Stomach (tissue), 8 donors: ENCODE measurements at regions not wholly inside any gene's neighbourhood (a gene's known extent, or its start where the extent isn't known, plus 50 kb on each side); places are given as distances from the start of the nearest gene placed in this dataset.

Experiments used
- DNase-seq, 2 donors: peaks; one replicate each; pipeline versions ENCODE4 v3.0.0 to v3.0.0-alpha.2; 2013 to 2019
- H3K27ac ChIP-seq, 5 donors: fragments of 200-600 bp in 4 of 5; sonication (generic) in 4 of 5; one replicate each; pipeline ENCODE4 v1.5.1; 2013 to 2019; ENCODE audit warnings: mild to moderate bottlenecking in 1 of 5, moderate library complexity in 1 of 5
- H3K27me3 ChIP-seq, 3 donors: fragments of 200-600 bp; sonication (generic); one replicate each; pipeline ENCODE4 v1.5.1; 2017 to 2019; ENCODE audit warnings: mixed run types in 1 of 3
- H3K36me3 ChIP-seq, 4 donors: fragments of 200-600 bp; sonication (generic); 1 replicate in 3 of 4; 2 replicates in 1 of 4; pipeline ENCODE4 v1.5.1; 2016 to 2019
- H3K4me1 ChIP-seq, 4 donors: fragments of 200-600 bp; sonication (generic); one replicate each; pipeline ENCODE4 v1.5.1; 2016 to 2019
- H3K4me3 ChIP-seq, 4 donors: fragments of 200-600 bp; sonication (generic) in 3 of 4; one replicate each; pipeline ENCODE4 v1.5.1; 2016 to 2019; ENCODE audit warnings: mild to moderate bottlenecking in 1 of 4
- H3K9me3 ChIP-seq, 4 donors: fragments of 200-600 bp; sonication (generic); one replicate each; pipeline ENCODE4 v1.5.1; 2016 to 2019
- EP300 ChIP-seq: sonication (generic); formaldehyde crosslinking; IDR thresholded peaks from one replicate; pipeline ENCODE4 v1.6.1; 2017; ENCODE audit warnings: antibody characterized with exemption
- POLR2A ChIP-seq, 4 donors: fragments of 450-650 bp; IDR thresholded peaks; one replicate each; pipeline ENCODE4 v1.6.1; 2016; ENCODE audit warnings: antibody characterized with exemption in 4 of 4, control low read depth in 2 of 4, mild to moderate bottlenecking in 1 of 4, moderate library complexity in 1 of 4
- POLR2AphosphoS5 ChIP-seq, 3 donors: sonication (generic); formaldehyde crosslinking; IDR thresholded peaks; one replicate each; pipeline ENCODE4 v1.6.1; 2016; ENCODE audit warnings: antibody characterized with exemption in 3 of 3
- WGBS, 5 donors: extraction: QIAGEN DNeasy Blood & Tissue Kit in 3 of 5; methylation state at CpG; one replicate each; pipeline versions ENCODE4 v1.1.5 to v1.1.7; 2013 to 2018; 5-methylcytosine and 5-hydroxymethylcytosine counted together
- intact Hi-C: fragments of 100-400 bp; cut with DNase I; formaldehyde crosslinking; loops from one replicate; pipeline ENCODE4 v1.15.1; 2023; ENCODE audit warnings: low total_unique reads
- TF ChIP-seq, protein P1 (sequence below), 7 experiments: fragments of 450-650 bp in 4 of 7; fragments of 200-600 bp in 3 of 7; sonication (generic) in 3 of 7; IDR thresholded peaks; one replicate each; pipeline ENCODE4 v1.5.1; 2016 to 2019; ENCODE audit warnings: antibody characterized with exemption in 7 of 7, control low read depth in 2 of 7, mild to moderate bottlenecking in 1 of 7
- donor health status: healthy with polysubstance abuse.
- donor health status: Bipolar disorder and iron deficiency.
- donor health status: healthy.

DNA sequence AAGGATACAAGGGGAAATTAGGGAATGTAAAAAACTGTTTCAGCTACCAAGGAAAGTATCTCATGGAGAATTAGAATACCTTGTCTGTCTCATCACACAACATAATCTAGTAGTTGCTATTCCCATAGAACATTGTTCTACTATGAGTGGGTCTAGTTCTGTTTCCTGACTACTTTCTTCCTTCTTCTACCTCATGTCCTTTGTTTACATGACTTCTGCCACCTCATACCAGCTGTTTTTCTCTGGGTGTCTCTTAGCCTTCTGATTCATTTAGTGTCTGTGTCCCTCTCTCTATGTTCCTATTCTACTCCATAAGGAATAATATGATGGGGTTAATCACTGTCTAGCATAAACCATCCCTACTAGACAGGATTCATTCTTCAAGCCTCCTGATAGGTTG is 887.3 kb downstream of the DIAPH3 start:
- no peak for DNase-seq
- no peak for TF ChIP-seq POLR2AphosphoS5 (IDR thresholded peaks at IDR 0.05)
- no peak for TF ChIP-seq POLR2A (IDR thresholded peaks at IDR 0.05)
- TF ChIP-seq, protein P1, sequence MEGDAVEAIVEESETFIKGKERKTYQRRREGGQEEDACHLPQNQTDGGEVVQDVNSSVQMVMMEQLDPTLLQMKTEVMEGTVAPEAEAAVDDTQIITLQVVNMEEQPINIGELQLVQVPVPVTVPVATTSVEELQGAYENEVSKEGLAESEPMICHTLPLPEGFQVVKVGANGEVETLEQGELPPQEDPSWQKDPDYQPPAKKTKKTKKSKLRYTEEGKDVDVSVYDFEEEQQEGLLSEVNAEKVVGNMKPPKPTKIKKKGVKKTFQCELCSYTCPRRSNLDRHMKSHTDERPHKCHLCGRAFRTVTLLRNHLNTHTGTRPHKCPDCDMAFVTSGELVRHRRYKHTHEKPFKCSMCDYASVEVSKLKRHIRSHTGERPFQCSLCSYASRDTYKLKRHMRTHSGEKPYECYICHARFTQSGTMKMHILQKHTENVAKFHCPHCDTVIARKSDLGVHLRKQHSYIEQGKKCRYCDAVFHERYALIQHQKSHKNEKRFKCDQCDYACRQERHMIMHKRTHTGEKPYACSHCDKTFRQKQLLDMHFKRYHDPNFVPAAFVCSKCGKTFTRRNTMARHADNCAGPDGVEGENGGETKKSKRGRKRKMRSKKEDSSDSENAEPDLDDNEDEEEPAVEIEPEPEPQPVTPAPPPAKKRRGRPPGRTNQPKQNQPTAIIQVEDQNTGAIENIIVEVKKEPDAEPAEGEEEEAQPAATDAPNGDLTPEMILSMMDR (IDR thresholded peaks at IDR 0.05), result no peak
- TF ChIP-seq EP300, result no peak
- intact Hi-C loops, result no loop called here
- Histone ChIP-seq H3K9me3 (no peaks in the 10 kb centered on the region), H3K36me3 (no peaks in the 10 kb centered on the region), H3K4me1 (no peaks in the 10 kb centered on the region), H3K27me3 (no peaks in the 10 kb centered on the region), H3K27ac (no peak overlapping the region), H3K4me3 (no peak overlapping the region)

- no peak for TF ChIP-seq EP300
- TF ChIP-seq, protein P1 (IDR thresholded peaks at IDR 0.05), result no peak
- TF ChIP-seq POLR2AphosphoS5 (IDR thresholded peaks at IDR 0.05), result no peak
- no peak overlapping the region for H3K4me3 ChIP-seq
- no peaks in the 10 kb centered on the region for H3K9me3 ChIP-seq
- no peak overlapping the region for H3K27ac ChIP-seq
- H3K4me1 ChIP-seq, result no peaks in the 10 kb centered on the region
- no peak for DNase-seq
- no peaks in the 10 kb centered on the region for H3K36me3 ChIP-seq
- H3K27me3 ChIP-seq, result no peaks in the 10 kb centered on the region
- intact Hi-C loops, result no loop called here
Observed at GRCh38 chr13:59277106-59277505, 886.6 kb downstream of the DIAPH3 start.

- intact Hi-C loops, result no loop called here
- Histone ChIP-seq H3K27me3 (no peaks in the 10 kb centered on the region), H3K4me3 (no peak overlapping the region), H3K4me1 (no peaks in the 10 kb centered on the region), H3K36me3 (no peaks in the 10 kb centered on the region), H3K9me3 (no peaks in the 10 kb centered on the region), H3K27ac (no peak overlapping the region)
- no peak for TF ChIP-seq POLR2AphosphoS5 (IDR thresholded peaks at IDR 0.05)
- DNase-seq, result peak in 1 of 2 donors; percentile 38
- WGBS, 5 donors, result 34 to 72% (median 48%) methylated on average over 2 of the region's 2 CpGs
Observed at GRCh38 chr13:59279028-59279427, 884.7 kb downstream of the DIAPH3 start.

DNA sequence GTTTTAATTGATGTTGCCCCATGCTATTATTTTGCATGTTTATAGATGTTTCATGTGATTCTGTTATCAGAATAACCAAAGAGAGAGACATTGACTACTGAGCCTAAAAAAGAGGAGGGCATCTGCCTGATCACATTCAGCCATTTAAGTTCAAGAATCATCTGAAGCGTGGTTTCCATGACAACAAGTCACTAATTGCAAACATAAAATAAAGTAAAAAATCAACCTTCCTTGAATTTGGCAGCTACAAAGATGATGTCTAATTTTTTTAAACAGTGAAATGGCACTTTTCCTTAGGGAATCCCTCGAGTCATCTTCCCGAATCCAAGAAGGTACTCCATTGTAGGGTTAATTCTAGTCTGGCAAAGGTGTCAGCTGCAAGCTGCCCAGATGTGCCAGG is 884.2 kb downstream of the DIAPH3 start:
- H3K4me3 ChIP-seq, result no peak overlapping the region
- DNase-seq, result no peak
- H3K27ac ChIP-seq, result no peak overlapping the region
- H3K36me3 ChIP-seq, result no peaks in the 10 kb centered on the region
- TF ChIP-seq EP300 (no peak), POLR2AphosphoS5 (IDR thresholded peaks at IDR 0.05) (no peak), POLR2A (IDR thresholded peaks at IDR 0.05) (no peak)
- TF ChIP-seq, protein P1 (IDR thresholded peaks at IDR 0.05), result no peak
- intact Hi-C loops, result no loop called here
- 61 to 79% (median 65%) methylated on average over 3 of the region's 3 CpGs for WGBS, 5 donors
- H3K9me3 ChIP-seq, result no peaks in the 10 kb centered on the region
- no peaks in the 10 kb centered on the region for H3K4me1 ChIP-seq
- no peaks in the 10 kb centered on the region for H3K27me3 ChIP-seq

DNA sequence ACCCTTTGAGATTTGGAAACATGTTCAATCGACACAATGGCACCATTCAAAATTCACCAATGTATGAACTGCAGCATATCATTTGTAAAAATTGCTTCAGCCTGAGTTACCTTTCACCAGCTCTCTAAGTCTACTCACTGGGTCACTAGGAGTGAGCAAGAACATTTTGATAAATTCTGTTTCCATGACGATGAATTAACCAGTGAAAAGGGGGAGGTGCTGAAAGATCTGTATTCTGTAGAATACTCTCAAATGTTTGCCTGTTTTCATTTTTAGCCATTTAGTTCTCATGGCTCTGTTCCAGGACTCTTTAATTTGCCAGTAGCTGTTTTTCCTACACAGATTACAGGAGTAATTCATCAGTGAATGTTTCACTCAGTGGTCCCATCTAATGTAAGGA is 883.4 kb downstream of the DIAPH3 start:
- no peaks in the 10 kb centered on the region for H3K27me3 ChIP-seq
- no peaks in the 10 kb centered on the region for H3K36me3 ChIP-seq
- H3K27ac ChIP-seq, result no peak overlapping the region
- no peak overlapping the region for H3K4me3 ChIP-seq
- H3K9me3 ChIP-seq, result no peaks in the 10 kb centered on the region
- intact Hi-C loops, result no loop called here
- H3K4me1 ChIP-seq, result no peaks in the 10 kb centered on the region
- WGBS, 5 donors, result 28 to 54% (median 31%) methylated on average over 2 of the region's 2 CpGs
- DNase-seq, result peak in 1 of 2 donors; percentile 51
- TF ChIP-seq, protein P1 (IDR thresholded peaks at IDR 0.05), result no peak
- TF ChIP-seq EP300 (no peak), POLR2A (IDR thresholded peaks at IDR 0.05) (no peak), POLR2AphosphoS5 (IDR thresholded peaks at IDR 0.05) (no peak)
